ENCODE measurements at regions not wholly inside any gene's neighbourhood (a gene's known extent, or its start where the extent isn't known, plus 50 kb on each side); places are given as distances from the start of the nearest gene placed in this dataset.
"Not testable (repeated sequence)": the region's sequence is repeated elsewhere in the genome, so short reads cannot be mapped to it uniquely, and the experiment has no call there.

DNA sequence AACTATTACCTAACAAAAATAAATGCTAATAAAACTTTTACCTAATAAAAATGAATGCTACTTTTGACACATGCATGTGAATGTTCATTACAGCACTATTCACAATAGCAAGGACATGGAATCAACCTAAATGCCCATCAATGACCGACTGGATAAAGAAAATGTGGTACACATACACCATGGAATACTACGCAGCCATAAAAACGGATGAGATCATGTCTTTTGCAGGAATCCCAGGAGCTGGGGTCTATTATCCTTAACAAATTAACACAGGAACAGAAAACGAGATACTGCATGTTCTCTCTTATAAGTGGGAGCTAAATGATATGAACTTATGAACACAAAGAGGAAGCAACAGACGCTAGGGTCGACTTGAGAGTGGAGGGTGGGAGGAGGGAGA lies 88.1 kb upstream of the FAM204A start:
- H3K4me3 ChIP-seq, result no peak overlapping the region
- H3K4me1 ChIP-seq (ENCODE audit: control insufficient read depth in 5 of 5, insufficient read depth in 5 of 5, low read length in 5 of 5), result no peaks in the 10 kb centered on the region
- peaks cover 0 to 2% (median 0%) of the 10 kb centered on the region in 4 donors for H3K9me3 ChIP-seq (ENCODE audit: control insufficient read depth in 4 of 4, insufficient read depth in 3 of 4, low read length in 3 of 4)
- ATAC-seq (ENCODE audit: insufficient read depth, low FRiP score) (no peak), DNase-seq (no peak)
- whole genome bisulfite sequencing, 2 donors, result 87 to 90% methylated on average over 6 of the region's 6 CpGs
- H3K27me3 ChIP-seq (ENCODE audit: control insufficient read depth in 3 of 3, insufficient read depth in 3 of 3, low read length in 2 of 3), result peaks cover 0 to 10% (median 2%) of the 10 kb centered on the region in 3 donors
- H3K27ac ChIP-seq (ENCODE audit: low read depth in 1 of 2, low read length in 1 of 2), result no peak overlapping the region
- no peaks in the 10 kb centered on the region for H3K36me3 ChIP-seq (ENCODE audit: control insufficient read depth in 4 of 4, insufficient read depth in 4 of 4, low read length in 4 of 4)
- no peak overlapping the region for H3K9ac ChIP-seq (ENCODE audit: insufficient read depth in 1 of 2, low read length in 2 of 2)
- TF ChIP-seq, protein P1, sequence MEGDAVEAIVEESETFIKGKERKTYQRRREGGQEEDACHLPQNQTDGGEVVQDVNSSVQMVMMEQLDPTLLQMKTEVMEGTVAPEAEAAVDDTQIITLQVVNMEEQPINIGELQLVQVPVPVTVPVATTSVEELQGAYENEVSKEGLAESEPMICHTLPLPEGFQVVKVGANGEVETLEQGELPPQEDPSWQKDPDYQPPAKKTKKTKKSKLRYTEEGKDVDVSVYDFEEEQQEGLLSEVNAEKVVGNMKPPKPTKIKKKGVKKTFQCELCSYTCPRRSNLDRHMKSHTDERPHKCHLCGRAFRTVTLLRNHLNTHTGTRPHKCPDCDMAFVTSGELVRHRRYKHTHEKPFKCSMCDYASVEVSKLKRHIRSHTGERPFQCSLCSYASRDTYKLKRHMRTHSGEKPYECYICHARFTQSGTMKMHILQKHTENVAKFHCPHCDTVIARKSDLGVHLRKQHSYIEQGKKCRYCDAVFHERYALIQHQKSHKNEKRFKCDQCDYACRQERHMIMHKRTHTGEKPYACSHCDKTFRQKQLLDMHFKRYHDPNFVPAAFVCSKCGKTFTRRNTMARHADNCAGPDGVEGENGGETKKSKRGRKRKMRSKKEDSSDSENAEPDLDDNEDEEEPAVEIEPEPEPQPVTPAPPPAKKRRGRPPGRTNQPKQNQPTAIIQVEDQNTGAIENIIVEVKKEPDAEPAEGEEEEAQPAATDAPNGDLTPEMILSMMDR (IDR thresholded peaks at IDR 0.05; ENCODE audit: control extremely low read depth, extremely low read depth), result no peak

DNA sequence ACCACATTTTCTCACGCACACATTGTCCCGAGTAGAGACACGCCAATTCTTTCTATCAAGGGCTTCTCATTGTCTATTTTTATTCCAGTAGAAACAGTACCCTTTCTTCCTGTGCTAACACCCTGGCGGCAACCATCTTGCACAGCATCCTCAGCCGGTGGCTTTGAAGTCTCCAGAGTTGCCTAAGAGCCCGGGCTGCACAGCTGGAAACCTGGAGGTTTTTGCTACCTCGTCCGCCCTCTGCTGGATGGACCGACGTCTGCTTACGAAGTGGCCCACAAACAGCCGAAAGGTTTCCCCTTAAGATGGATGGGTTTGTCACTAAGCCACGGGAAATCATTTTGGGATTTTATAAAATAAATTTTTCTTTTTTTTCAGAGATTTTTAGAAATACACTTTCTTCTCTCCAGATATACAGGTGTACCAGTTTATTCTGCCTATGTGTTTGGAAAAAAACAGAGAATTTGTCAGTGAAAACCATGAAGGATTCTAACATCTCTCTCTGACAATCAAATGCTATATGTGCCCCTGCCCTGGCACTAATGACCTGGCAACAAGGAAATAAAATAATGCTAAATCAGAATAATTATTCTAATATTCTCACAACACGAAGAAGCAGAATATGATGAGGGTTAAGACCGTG lies 81.8 kb upstream of the FAM204A start:
- ATAC-seq (ENCODE audit: insufficient read depth, low FRiP score) (peak; percentile 81), DNase-seq (peak; percentile 91 to 93 (median 91))
- peaks cover 0 to 2% (median 0%) of the 10 kb centered on the region in 4 donors for H3K9me3 ChIP-seq (ENCODE audit: control insufficient read depth in 4 of 4, insufficient read depth in 3 of 4, low read length in 3 of 4)
- no peak overlapping the region for H3K9ac ChIP-seq (ENCODE audit: insufficient read depth in 1 of 2, low read length in 2 of 2)
- TF ChIP-seq, protein P1 (IDR thresholded peaks at IDR 0.05; ENCODE audit: control extremely low read depth, extremely low read depth), result peak; percentile 31
- no peak overlapping the region for H3K27ac ChIP-seq (ENCODE audit: low read depth in 1 of 2, low read length in 1 of 2)
- peaks cover 0 to 16% (median 2%) of the 10 kb centered on the region in 3 donors for H3K27me3 ChIP-seq (ENCODE audit: control insufficient read depth in 3 of 3, insufficient read depth in 3 of 3, low read length in 2 of 3)
- WGBS, 2 donors, result 17 to 25% methylated on average over 15 of the region's 15 CpGs
- no peak overlapping the region for H3K4me3 ChIP-seq
- H3K36me3 ChIP-seq (ENCODE audit: control insufficient read depth in 4 of 4, insufficient read depth in 4 of 4, low read length in 4 of 4), result no peaks in the 10 kb centered on the region
- no peaks in the 10 kb centered on the region for H3K4me1 ChIP-seq (ENCODE audit: control insufficient read depth in 5 of 5, insufficient read depth in 5 of 5, low read length in 5 of 5)

DNA sequence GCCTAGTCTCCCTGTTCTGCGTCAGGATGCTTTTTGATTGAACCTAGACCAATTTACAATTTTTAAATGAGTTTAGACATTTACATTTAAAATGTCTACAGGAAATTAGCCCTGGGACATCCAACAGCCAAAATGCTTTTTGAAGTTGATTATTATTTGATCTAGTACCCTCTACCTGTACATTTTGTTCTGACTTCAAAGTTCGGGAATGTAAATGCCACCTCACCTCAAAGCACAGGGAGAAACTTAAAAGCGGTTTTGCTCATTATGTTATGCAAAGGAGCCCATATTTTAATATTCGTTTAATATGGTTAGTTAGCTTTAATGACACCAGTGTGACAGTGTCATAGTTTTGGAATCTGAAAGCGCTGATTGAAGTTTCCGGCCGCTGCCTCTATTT lies 80.1 kb upstream of the FAM204A start:
- TF ChIP-seq, protein P1 (IDR thresholded peaks at IDR 0.05; ENCODE audit: control extremely low read depth, extremely low read depth), result no peak
- ATAC-seq (ENCODE audit: insufficient read depth, low FRiP score) (no peak), DNase-seq (no peak)
- peaks cover 0 to 8% (median 0%) of the 10 kb centered on the region in 3 donors for H3K27me3 ChIP-seq (ENCODE audit: control insufficient read depth in 3 of 3, insufficient read depth in 3 of 3, low read length in 2 of 3)
- no peak overlapping the region for H3K9ac ChIP-seq (ENCODE audit: insufficient read depth in 1 of 2, low read length in 2 of 2)
- H3K4me1 ChIP-seq (ENCODE audit: control insufficient read depth in 5 of 5, insufficient read depth in 5 of 5, low read length in 5 of 5), result no peaks in the 10 kb centered on the region
- WGBS, 2 donors, result 84 to 89% methylated on average over 7 of the region's 7 CpGs
- H3K9me3 ChIP-seq (ENCODE audit: control insufficient read depth in 4 of 4, insufficient read depth in 3 of 4, low read length in 3 of 4), result peaks cover 0 to 2% (median 0%) of the 10 kb centered on the region in 4 donors
- no peak overlapping the region for H3K4me3 ChIP-seq
- H3K27ac ChIP-seq (ENCODE audit: low read depth in 1 of 2, low read length in 1 of 2), result no peak overlapping the region
- H3K36me3 ChIP-seq (ENCODE audit: control insufficient read depth in 4 of 4, insufficient read depth in 4 of 4, low read length in 4 of 4), result no peaks in the 10 kb centered on the region

DNA sequence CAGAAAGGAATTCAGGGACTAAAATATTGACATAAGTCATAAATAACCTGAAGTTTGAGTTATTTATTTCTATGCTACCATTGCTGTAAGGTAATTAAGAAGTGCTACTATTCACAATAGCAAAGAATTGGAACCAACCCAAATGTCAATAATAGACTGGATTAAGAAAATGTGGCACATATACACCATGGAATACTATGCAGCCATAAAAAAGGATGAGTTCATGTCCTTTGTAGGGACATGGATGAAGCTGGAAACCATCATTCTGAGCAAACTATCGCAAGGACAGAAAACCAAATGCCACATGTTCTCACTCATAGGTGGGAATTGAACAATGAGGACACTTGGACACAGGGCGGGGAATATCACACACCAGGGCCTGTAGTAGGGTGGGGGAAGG lies 77.9 kb upstream of the FAM204A start:
- H3K4me3 ChIP-seq; DNase-seq; ATAC-seq (ENCODE audit: insufficient read depth, low FRiP score); H3K4me1 ChIP-seq (ENCODE audit: control insufficient read depth in 5 of 5, insufficient read depth in 5 of 5, low read length in 5 of 5); H3K27ac ChIP-seq (ENCODE audit: low read depth in 1 of 2, low read length in 1 of 2); H3K9ac ChIP-seq (ENCODE audit: insufficient read depth in 1 of 2, low read length in 2 of 2); H3K36me3 ChIP-seq (ENCODE audit: control insufficient read depth in 4 of 4, insufficient read depth in 4 of 4, low read length in 4 of 4); H3K27me3 ChIP-seq (ENCODE audit: control insufficient read depth in 3 of 3, insufficient read depth in 3 of 3, low read length in 2 of 3); H3K9me3 ChIP-seq (ENCODE audit: control insufficient read depth in 4 of 4, insufficient read depth in 3 of 4, low read length in 3 of 4): not testable (repeated sequence)
- 90 to 94% methylated on average over 2 of the region's 2 CpGs for WGBS, 2 donors
